ENCODE measurements at regions not wholly inside any gene's neighbourhood (a gene's known extent, or its start where the extent isn't known, plus 50 kb on each side); places are given as distances from the start of the nearest gene placed in this dataset.

DNA sequence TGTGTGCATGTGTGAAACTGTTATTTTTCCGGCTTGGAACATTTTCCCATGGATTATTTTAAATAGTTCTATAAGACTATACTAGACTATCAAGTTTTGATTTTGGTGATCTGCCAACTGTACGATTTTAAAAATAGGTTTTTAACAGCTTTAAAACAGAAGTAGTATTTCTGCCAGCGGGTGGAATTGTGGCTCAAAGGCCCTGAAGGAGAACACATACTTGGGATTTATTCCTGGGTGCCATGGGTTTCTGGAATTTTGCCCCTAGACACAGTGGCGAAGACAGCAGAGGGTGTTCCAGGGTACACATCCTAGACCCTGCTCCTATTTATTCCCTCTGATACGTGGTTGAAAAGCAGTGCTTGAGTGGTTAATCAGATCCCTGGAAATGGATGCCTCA, 81.7 kb upstream of the IPO9 start:
- TF ChIP-seq ZNF462 (CRISPR knock-in tag; IDR thresholded peaks at IDR 0.05) (no peak), POLR2AphosphoS5 (IDR thresholded peaks at IDR 0.05; ENCODE audit: low read depth) (no peak), REST (IDR thresholded peaks at IDR 0.05; ENCODE audit: unreplicated experiment) (no peak), EZH2 (IDR thresholded peaks at IDR 0.05; ENCODE audit: low read depth, unreplicated experiment) (no peak)
- TF ChIP-seq, protein P1, sequence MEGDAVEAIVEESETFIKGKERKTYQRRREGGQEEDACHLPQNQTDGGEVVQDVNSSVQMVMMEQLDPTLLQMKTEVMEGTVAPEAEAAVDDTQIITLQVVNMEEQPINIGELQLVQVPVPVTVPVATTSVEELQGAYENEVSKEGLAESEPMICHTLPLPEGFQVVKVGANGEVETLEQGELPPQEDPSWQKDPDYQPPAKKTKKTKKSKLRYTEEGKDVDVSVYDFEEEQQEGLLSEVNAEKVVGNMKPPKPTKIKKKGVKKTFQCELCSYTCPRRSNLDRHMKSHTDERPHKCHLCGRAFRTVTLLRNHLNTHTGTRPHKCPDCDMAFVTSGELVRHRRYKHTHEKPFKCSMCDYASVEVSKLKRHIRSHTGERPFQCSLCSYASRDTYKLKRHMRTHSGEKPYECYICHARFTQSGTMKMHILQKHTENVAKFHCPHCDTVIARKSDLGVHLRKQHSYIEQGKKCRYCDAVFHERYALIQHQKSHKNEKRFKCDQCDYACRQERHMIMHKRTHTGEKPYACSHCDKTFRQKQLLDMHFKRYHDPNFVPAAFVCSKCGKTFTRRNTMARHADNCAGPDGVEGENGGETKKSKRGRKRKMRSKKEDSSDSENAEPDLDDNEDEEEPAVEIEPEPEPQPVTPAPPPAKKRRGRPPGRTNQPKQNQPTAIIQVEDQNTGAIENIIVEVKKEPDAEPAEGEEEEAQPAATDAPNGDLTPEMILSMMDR (conservative IDR thresholded peaks at IDR 0.05; ENCODE audit: low read depth in 2 of 2) = no peak
